ENCODE measurements at regions not wholly inside any gene's neighbourhood (a gene's known extent, or its start where the extent isn't known, plus 50 kb on each side); places are given as distances from the start of the nearest gene placed in this dataset.

DNA sequence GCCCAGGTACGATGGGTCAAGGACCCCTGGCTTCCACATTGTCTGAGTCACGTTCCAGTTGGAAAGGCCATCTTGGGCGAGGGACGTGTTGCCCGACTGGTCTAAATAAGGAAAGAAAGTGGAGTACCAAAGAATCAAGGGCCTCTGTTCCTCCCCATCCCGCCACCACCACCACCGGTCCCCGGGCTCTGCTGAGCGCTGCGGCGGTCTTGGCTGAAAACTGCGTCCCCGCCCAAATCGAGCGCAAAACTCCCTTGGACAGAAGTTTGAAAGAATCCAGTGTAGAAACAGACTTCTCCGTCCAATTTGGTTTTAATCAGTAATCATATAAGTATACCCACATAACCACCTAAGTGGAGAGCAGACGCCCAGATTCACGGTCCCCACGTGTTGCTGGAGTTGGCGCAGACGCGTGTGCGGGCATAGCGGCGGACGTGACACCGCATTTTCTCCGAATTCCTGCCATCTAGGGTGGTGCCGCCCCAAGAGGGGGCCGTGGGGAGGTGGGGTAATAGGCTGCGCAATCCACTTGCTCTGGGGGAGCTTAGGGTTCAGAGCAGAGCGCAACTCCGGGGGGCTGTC, 243.8 kb upstream of the TOPAZ1 start:
- TF ChIP-seq, protein P1, sequence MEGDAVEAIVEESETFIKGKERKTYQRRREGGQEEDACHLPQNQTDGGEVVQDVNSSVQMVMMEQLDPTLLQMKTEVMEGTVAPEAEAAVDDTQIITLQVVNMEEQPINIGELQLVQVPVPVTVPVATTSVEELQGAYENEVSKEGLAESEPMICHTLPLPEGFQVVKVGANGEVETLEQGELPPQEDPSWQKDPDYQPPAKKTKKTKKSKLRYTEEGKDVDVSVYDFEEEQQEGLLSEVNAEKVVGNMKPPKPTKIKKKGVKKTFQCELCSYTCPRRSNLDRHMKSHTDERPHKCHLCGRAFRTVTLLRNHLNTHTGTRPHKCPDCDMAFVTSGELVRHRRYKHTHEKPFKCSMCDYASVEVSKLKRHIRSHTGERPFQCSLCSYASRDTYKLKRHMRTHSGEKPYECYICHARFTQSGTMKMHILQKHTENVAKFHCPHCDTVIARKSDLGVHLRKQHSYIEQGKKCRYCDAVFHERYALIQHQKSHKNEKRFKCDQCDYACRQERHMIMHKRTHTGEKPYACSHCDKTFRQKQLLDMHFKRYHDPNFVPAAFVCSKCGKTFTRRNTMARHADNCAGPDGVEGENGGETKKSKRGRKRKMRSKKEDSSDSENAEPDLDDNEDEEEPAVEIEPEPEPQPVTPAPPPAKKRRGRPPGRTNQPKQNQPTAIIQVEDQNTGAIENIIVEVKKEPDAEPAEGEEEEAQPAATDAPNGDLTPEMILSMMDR (optimal IDR thresholded peaks at IDR 0.05 in 1 of 3, IDR thresholded peaks at IDR 0.05 in 1 of 3, conservative IDR thresholded peaks at IDR 0.05 in 1 of 3; ENCODE audit: extremely low read depth in 1 of 3, insufficient read depth in 2 of 3, low read length in 3 of 3): no peak
- TF ChIP-seq EZH2 (IDR thresholded peaks at IDR 0.05; ENCODE audit: low read length): no peak

Data from keratinocyte (primary cell).